Transverse colon (tissue), 3 donors: ENCODE measurements at regions not wholly inside any gene's neighbourhood (a gene's known extent, or its start where the extent isn't known, plus 50 kb on each side); places are given as distances from the start of the nearest gene placed in this dataset.

Source experiments
- CTCF ChIP-seq, 5 experiments: fragments of 200-600 bp in 3 of 5; fragments of 450-650 bp in 2 of 5; sonication (generic) in 3 of 5; IDR thresholded peaks; 1 replicate in 2 of 5; 2 replicates in 3 of 5; pipeline ENCODE4 v1.5.1; 2016 to 2017; ENCODE audit warnings: antibody characterized with exemption in 5 of 5, inconsistent platforms in 3 of 5, mild to moderate bottlenecking in 2 of 5, moderate library complexity in 1 of 5
- EP300 ChIP-seq: sonication (generic); formaldehyde crosslinking; IDR thresholded peaks from one replicate; pipeline ENCODE4 v1.6.1; 2017; ENCODE audit warnings: antibody characterized with exemption, low read depth
- POLR2A ChIP-seq: fragments of 450-650 bp; IDR thresholded peaks from one replicate; pipeline ENCODE4 v1.6.1; 2016; ENCODE audit warnings: antibody characterized with exemption, mild to moderate bottlenecking, moderate library complexity

- TF ChIP-seq CTCF (IDR thresholded peaks at IDR 0.05): no peak
- no peak for TF ChIP-seq EP300
- no peak for TF ChIP-seq POLR2A
Measured at GRCh38 chr1:110288111-110288510, 51.1 kb upstream of the RBM15 start.
